ENCODE measurements at regions not wholly inside any gene's neighbourhood (a gene's known extent, or its start where the extent isn't known, plus 50 kb on each side); places are given as distances from the start of the nearest gene placed in this dataset.

GRCh38 chr14:29111554-29111953, 345.0 kb downstream of the FOXG1 start:
- no peaks in the 10 kb centered on the region for H3K27me3 Mint-ChIP-seq (ENCODE audit: low read depth in 3 of 3)
- H3K27ac Mint-ChIP-seq, result no peak overlapping the region
- H3K4me3 Mint-ChIP-seq, result no peak overlapping the region
- DNase-seq, result no peak
- H3K4me1 Mint-ChIP-seq, result no peaks in the 10 kb centered on the region
- H3K36me3 Mint-ChIP-seq, result peaks cover 0 to 5% (median 0%) of the 10 kb centered on the region in 3 donors
- peaks cover 3 to 37% (median 28%) of the 10 kb centered on the region in 6 donors for H3K9me3 Mint-ChIP-seq

- Mint-ChIP-seq H3K36me3 (no peaks in the 10 kb centered on the region), H3K4me3 (no peak overlapping the region), H3K9me3 (peaks cover 3 to 66% (median 30%) of the 10 kb centered on the region in 6 donors), H3K27me3 (ENCODE audit: low read depth in 3 of 3) (peaks cover 0 to 2% (median 0%) of the 10 kb centered on the region in 3 donors), H3K4me1 (no peaks in the 10 kb centered on the region), H3K27ac (no peak overlapping the region)
- DNase-seq, result no peak
Measured at GRCh38 chr14:29123017-29123416, 356.4 kb downstream of the FOXG1 start.

GRCh38 chr14:29126361-29126760, 359.8 kb downstream of the FOXG1 start:
- no peaks in the 10 kb centered on the region for H3K4me1 Mint-ChIP-seq
- DNase-seq, result no peak
- no peak overlapping the region for H3K27ac Mint-ChIP-seq
- no peak overlapping the region for H3K4me3 Mint-ChIP-seq
- no peaks in the 10 kb centered on the region for H3K36me3 Mint-ChIP-seq
- peaks cover 4 to 66% (median 31%) of the 10 kb centered on the region in 6 donors for H3K9me3 Mint-ChIP-seq
- peaks cover 0 to 2% (median 0%) of the 10 kb centered on the region in 3 donors for H3K27me3 Mint-ChIP-seq (ENCODE audit: low read depth in 3 of 3)

GRCh38 chr14:29126865-29127264, 360.3 kb downstream of the FOXG1 start:
- H3K36me3 Mint-ChIP-seq, result no peaks in the 10 kb centered on the region
- H3K4me1 Mint-ChIP-seq, result no peaks in the 10 kb centered on the region
- peaks cover 4 to 62% (median 27%) of the 10 kb centered on the region in 6 donors for H3K9me3 Mint-ChIP-seq
- no peak for DNase-seq
- no peak overlapping the region for H3K27ac Mint-ChIP-seq
- H3K4me3 Mint-ChIP-seq, result no peak overlapping the region
- peaks cover 0 to under 1% (median 0%) of the 10 kb centered on the region in 3 donors for H3K27me3 Mint-ChIP-seq (ENCODE audit: low read depth in 3 of 3)

GRCh38 chr14:29140016-29140415, 373.4 kb downstream of the FOXG1 start:
- H3K4me1 Mint-ChIP-seq, result no peaks in the 10 kb centered on the region
- H3K36me3 Mint-ChIP-seq, result no peaks in the 10 kb centered on the region
- H3K4me3 Mint-ChIP-seq, result no peak overlapping the region
- H3K9me3 Mint-ChIP-seq, result peaks cover 0 to 42% (median 21%) of the 10 kb centered on the region in 6 donors
- peaks cover 0 to 2% (median 0%) of the 10 kb centered on the region in 3 donors for H3K27me3 Mint-ChIP-seq (ENCODE audit: low read depth in 3 of 3)
- DNase-seq, result no peak
- H3K27ac Mint-ChIP-seq, result no peak overlapping the region

- Mint-ChIP-seq H3K36me3 (no peaks in the 10 kb centered on the region), H3K9me3 (peaks cover 0 to 54% (median 13%) of the 10 kb centered on the region in 6 donors), H3K4me1 (no peaks in the 10 kb centered on the region), H3K27ac (no peak overlapping the region), H3K27me3 (ENCODE audit: low read depth in 3 of 3) (peaks cover 0 to 2% (median 0%) of the 10 kb centered on the region in 3 donors), H3K4me3 (no peak overlapping the region)
- DNase-seq, result no peak
Measured at GRCh38 chr14:29144621-29145020, 378.0 kb downstream of the FOXG1 start.

- Mint-ChIP-seq H3K4me1 (no peaks in the 10 kb centered on the region), H3K36me3 (no peaks in the 10 kb centered on the region), H3K27ac (no peak overlapping the region), H3K27me3 (ENCODE audit: low read depth in 3 of 3) (peaks cover 0 to 2% (median 0%) of the 10 kb centered on the region in 3 donors), H3K9me3 (peaks cover 5 to 60% (median 23%) of the 10 kb centered on the region in 6 donors), H3K4me3 (no peak overlapping the region)
- no peak for DNase-seq
Measured at GRCh38 chr14:29148221-29148620, 381.6 kb downstream of the FOXG1 start.

- H3K4me3 Mint-ChIP-seq, result no peak overlapping the region
- H3K4me1 Mint-ChIP-seq, result no peaks in the 10 kb centered on the region
- peaks cover 0 to 2% (median 0%) of the 10 kb centered on the region in 3 donors for H3K27me3 Mint-ChIP-seq (ENCODE audit: low read depth in 3 of 3)
- DNase-seq, result no peak
- peaks cover 10 to 56% (median 24%) of the 10 kb centered on the region in 6 donors for H3K9me3 Mint-ChIP-seq
- H3K27ac Mint-ChIP-seq, result no peak overlapping the region
- H3K36me3 Mint-ChIP-seq, result no peaks in the 10 kb centered on the region
Measured at GRCh38 chr14:29149798-29150197, 383.2 kb downstream of the FOXG1 start.

GRCh38 chr14:29150659-29151058, 384.1 kb downstream of the FOXG1 start:
- H3K4me3 Mint-ChIP-seq, result no peak overlapping the region
- peaks cover 0 to under 1% (median 0%) of the 10 kb centered on the region in 3 donors for H3K27me3 Mint-ChIP-seq (ENCODE audit: low read depth in 3 of 3)
- no peaks in the 10 kb centered on the region for H3K36me3 Mint-ChIP-seq
- no peaks in the 10 kb centered on the region for H3K4me1 Mint-ChIP-seq
- no peak overlapping the region for H3K27ac Mint-ChIP-seq
- no peak for DNase-seq
- H3K9me3 Mint-ChIP-seq, result peaks cover 13 to 54% (median 24%) of the 10 kb centered on the region in 6 donors

- Mint-ChIP-seq H3K27ac (no peak overlapping the region), H3K9me3 (peaks cover 4 to 30% (median 14%) of the 10 kb centered on the region in 6 donors), H3K4me1 (no peaks in the 10 kb centered on the region), H3K36me3 (no peaks in the 10 kb centered on the region), H3K27me3 (ENCODE audit: low read depth in 3 of 3) (no peaks in the 10 kb centered on the region), H3K4me3 (no peak overlapping the region)
- no peak for DNase-seq
Measured at GRCh38 chr14:29156096-29156495, 389.5 kb downstream of the FOXG1 start.

GRCh38 chr14:29161593-29161992, 395.0 kb downstream of the FOXG1 start:
- peaks cover 2 to 20% (median 8%) of the 10 kb centered on the region in 6 donors for H3K9me3 Mint-ChIP-seq
- no peak overlapping the region for H3K27ac Mint-ChIP-seq
- no peak overlapping the region for H3K4me3 Mint-ChIP-seq
- DNase-seq, result no peak
- no peaks in the 10 kb centered on the region for H3K4me1 Mint-ChIP-seq
- no peaks in the 10 kb centered on the region for H3K27me3 Mint-ChIP-seq (ENCODE audit: low read depth in 3 of 3)
- H3K36me3 Mint-ChIP-seq, result no peaks in the 10 kb centered on the region

GRCh38 chr14:29163109-29163508, 396.5 kb downstream of the FOXG1 start:
- Mint-ChIP-seq H3K27ac (no peak overlapping the region), H3K9me3 (peaks cover 4 to 18% (median 8%) of the 10 kb centered on the region in 6 donors), H3K4me3 (no peak overlapping the region), H3K4me1 (no peaks in the 10 kb centered on the region), H3K36me3 (no peaks in the 10 kb centered on the region), H3K27me3 (ENCODE audit: low read depth in 3 of 3) (no peaks in the 10 kb centered on the region)
- DNase-seq, result no peak

GRCh38 chr14:29165431-29165830, 398.8 kb downstream of the FOXG1 start:
- no peak overlapping the region for H3K27ac Mint-ChIP-seq
- no peaks in the 10 kb centered on the region for H3K27me3 Mint-ChIP-seq (ENCODE audit: low read depth in 3 of 3)
- H3K4me3 Mint-ChIP-seq, result no peak overlapping the region
- H3K9me3 Mint-ChIP-seq, result peaks cover 0 to 18% (median 10%) of the 10 kb centered on the region in 6 donors
- H3K36me3 Mint-ChIP-seq, result no peaks in the 10 kb centered on the region
- no peak for DNase-seq
- H3K4me1 Mint-ChIP-seq, result no peaks in the 10 kb centered on the region

GRCh38 chr14:29166507-29166906, 399.9 kb downstream of the FOXG1 start:
- H3K4me3 Mint-ChIP-seq, result no peak overlapping the region
- no peaks in the 10 kb centered on the region for H3K4me1 Mint-ChIP-seq
- H3K9me3 Mint-ChIP-seq, result peaks cover 0 to 21% (median 11%) of the 10 kb centered on the region in 6 donors
- no peak for DNase-seq
- no peak overlapping the region for H3K27ac Mint-ChIP-seq
- no peaks in the 10 kb centered on the region for H3K27me3 Mint-ChIP-seq (ENCODE audit: low read depth in 3 of 3)
- no peaks in the 10 kb centered on the region for H3K36me3 Mint-ChIP-seq

GRCh38 chr14:29168149-29168548, 401.6 kb downstream of the FOXG1 start:
- no peak for DNase-seq
- H3K36me3 Mint-ChIP-seq, result no peaks in the 10 kb centered on the region
- no peak overlapping the region for H3K27ac Mint-ChIP-seq
- H3K27me3 Mint-ChIP-seq (ENCODE audit: low read depth in 3 of 3), result no peaks in the 10 kb centered on the region
- no peak overlapping the region for H3K4me3 Mint-ChIP-seq
- H3K4me1 Mint-ChIP-seq, result no peaks in the 10 kb centered on the region
- peaks cover 2 to 20% (median 11%) of the 10 kb centered on the region in 6 donors for H3K9me3 Mint-ChIP-seq
